AG04450 (cell line): ENCODE measurements at regions not wholly inside any gene's neighbourhood (a gene's known extent, or its start where the extent isn't known, plus 50 kb on each side); places are given as distances from the start of the nearest gene placed in this dataset.

Experiments used
- CTCF ChIA-PET: fragments of 300-600, 350-600 bp; formaldehyde crosslinking; extraction: SDS; loops from one replicate; lab custom pipeline; 2022; ENCODE audit warnings: antibody characterized with exemption, inconsistent platforms; lab: Charles Lee
- POLR2A ChIA-PET: fragments of 350-600 bp; formaldehyde crosslinking; extraction: SDS; loops from one replicate; lab custom pipeline; 2021; ENCODE audit warnings: antibody characterized with exemption, inconsistent platforms; lab: Yijun Ruan, JAX
- DNase-seq: peaks from one replicate; pipeline ENCODE4 v3.0.0-alpha.2; 2011; ENCODE audit warnings: low read depth, low spot score
- H3K27ac ChIP-seq: one replicate; pipeline ENCODE4 v1.5.1; 2012; ENCODE audit warnings: low read depth, low read length, control low read depth
- H3K27me3 ChIP-seq: one replicate; pipeline ENCODE4 v1.6.0; 2012; ENCODE audit warnings: low read length; ENCODE audit not compliant: control insufficient read depth, insufficient read depth
- H3K4me3 ChIP-seq: 2 replicates; pipeline ENCODE4 v1.5.1; 2011; ENCODE audit warnings: mild to moderate bottlenecking, low read depth, low read length, control low read depth
- H3K9me3 ChIP-seq: 2 replicates; pipeline ENCODE4 v1.5.1; 2012; ENCODE audit warnings: low read length; ENCODE audit not compliant: control insufficient read depth, insufficient read depth
- TF ChIP-seq, protein P1 (sequence below): IDR thresholded peaks from 2 replicates; pipeline ENCODE4 v1.5.1; 2011; ENCODE audit warnings: low read depth, low read length, control low read depth, inconsistent platforms

DNA sequence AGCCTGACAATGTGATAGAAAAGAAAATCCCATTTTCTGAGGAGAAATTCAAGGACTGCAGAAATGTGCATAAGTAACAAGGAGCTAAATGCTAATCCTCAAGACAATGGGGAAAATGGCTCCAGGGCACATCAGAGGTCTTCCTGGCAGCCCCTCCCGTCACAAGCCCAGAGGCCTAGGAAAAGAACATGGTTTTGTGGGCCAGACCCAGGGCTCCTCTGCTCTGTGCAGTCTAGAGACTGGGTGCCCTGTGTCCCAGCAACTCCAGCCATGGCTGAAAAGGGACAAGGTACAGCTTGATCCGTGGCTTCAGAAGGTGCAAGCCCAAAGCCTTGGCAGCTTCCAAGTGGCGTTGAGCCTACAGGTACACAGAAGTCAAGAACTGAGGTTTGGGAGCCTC lies 176.8 kb upstream of the SUCLG2 start:
- Histone ChIP-seq H3K27me3 (no peaks in the 10 kb centered on the region), H3K4me3 (no peak overlapping the region), H3K9me3 (no peaks in the 10 kb centered on the region), H3K27ac (no peak overlapping the region)
- DNase-seq, result no peak
- POLR2A ChIA-PET, result no interaction called here
- TF ChIP-seq, protein P1, sequence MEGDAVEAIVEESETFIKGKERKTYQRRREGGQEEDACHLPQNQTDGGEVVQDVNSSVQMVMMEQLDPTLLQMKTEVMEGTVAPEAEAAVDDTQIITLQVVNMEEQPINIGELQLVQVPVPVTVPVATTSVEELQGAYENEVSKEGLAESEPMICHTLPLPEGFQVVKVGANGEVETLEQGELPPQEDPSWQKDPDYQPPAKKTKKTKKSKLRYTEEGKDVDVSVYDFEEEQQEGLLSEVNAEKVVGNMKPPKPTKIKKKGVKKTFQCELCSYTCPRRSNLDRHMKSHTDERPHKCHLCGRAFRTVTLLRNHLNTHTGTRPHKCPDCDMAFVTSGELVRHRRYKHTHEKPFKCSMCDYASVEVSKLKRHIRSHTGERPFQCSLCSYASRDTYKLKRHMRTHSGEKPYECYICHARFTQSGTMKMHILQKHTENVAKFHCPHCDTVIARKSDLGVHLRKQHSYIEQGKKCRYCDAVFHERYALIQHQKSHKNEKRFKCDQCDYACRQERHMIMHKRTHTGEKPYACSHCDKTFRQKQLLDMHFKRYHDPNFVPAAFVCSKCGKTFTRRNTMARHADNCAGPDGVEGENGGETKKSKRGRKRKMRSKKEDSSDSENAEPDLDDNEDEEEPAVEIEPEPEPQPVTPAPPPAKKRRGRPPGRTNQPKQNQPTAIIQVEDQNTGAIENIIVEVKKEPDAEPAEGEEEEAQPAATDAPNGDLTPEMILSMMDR, result no peak
- CTCF ChIA-PET, result interaction anchor here (0.6 kb wide), 1 partner anchor 152 kb away, joined by 5 read pairs; no protein-coding TSS in a partner anchor

DNA sequence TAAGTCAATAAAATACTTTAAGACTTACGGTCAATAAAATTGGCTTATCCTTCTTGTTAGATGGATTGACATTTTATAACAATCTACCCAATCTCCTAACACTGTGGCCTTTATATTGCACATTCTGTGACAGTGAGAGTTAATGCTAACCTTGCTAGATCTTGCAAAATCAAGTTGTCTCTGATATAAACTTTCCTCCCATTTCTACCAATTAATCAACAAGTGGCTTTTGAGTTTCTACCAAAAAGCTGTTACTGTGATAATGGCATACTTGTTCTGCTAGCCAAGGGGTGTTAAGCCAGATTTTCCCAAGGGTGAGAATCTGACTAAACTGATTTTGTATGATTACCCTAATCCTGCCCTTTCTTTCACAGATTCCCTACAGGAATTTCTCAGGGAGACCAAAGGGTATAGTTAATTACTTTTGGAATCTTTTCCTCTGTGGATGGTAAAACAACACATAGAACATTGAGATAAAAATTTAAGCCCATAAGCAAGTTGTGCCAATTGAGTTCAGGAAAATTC lies 174.1 kb upstream of the SUCLG2 start:
- POLR2A ChIA-PET, result no interaction called here
- Histone ChIP-seq H3K9me3 (no peaks in the 10 kb centered on the region), H3K27me3 (no peaks in the 10 kb centered on the region), H3K27ac (no peak overlapping the region), H3K4me3 (no peak overlapping the region)
- no peak for DNase-seq
- TF ChIP-seq, protein P1, result no peak
- CTCF ChIA-PET, result no interaction called here

DNA sequence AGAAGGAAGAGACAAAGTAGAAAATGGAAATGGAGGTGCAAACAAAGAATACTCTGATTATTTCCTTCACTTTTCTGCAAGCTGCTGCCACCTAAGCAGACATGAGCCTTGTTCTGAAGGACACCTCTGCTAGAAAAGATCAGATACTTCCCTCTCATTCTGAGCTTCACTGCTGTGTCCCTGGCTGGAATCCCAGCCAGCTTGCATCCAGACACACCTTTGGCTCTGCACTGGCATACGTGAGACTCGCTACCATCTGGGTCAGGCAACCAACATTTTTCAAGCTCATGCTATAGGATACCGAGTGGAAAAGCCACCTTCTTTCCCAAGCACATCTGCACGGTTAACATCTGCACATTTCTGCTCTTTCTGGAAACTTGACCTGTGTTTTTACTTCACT lies 166.7 kb upstream of the SUCLG2 start:
- H3K27ac ChIP-seq, result no peak overlapping the region
- no peak overlapping the region for H3K4me3 ChIP-seq
- no peaks in the 10 kb centered on the region for H3K27me3 ChIP-seq
- no peaks in the 10 kb centered on the region for H3K9me3 ChIP-seq
- POLR2A ChIA-PET, result no interaction called here
- CTCF ChIA-PET, result interaction anchor here (1.8 kb wide), 1 partner anchor 707 kb away, joined by 5 read pairs; no protein-coding TSS in a partner anchor
- TF ChIP-seq, protein P1, result no peak
- no peak for DNase-seq

DNA sequence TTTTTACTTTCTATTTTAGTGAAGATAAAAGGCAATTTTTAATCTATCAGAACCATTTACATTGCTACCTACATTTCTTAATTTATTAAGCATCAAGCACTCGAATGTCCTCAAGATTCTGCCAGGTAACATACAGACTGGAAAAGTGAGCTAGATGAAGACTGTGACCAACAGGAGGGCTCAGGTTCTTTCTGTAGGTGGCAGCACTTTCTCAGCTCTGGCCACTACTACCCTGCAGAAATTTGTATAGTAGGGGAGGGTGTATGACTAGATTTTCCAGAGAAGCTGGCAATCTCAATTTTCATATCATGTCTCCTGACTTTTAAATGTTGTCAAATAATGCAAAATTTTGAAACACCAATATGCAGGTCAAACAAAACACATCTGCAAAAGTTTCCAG lies 165.0 kb upstream of the SUCLG2 start:
- ChIA-PET POLR2A (no interaction called here), CTCF (interaction anchor here (1.8 kb wide), 1 partner anchor 705 kb away, joined by 5 read pairs; no protein-coding TSS in a partner anchor)
- no peaks in the 10 kb centered on the region for H3K9me3 ChIP-seq
- H3K4me3 ChIP-seq, result no peak overlapping the region
- H3K27me3 ChIP-seq, result no peaks in the 10 kb centered on the region
- TF ChIP-seq, protein P1, result no peak
- no peak for DNase-seq
- no peak overlapping the region for H3K27ac ChIP-seq

DNA sequence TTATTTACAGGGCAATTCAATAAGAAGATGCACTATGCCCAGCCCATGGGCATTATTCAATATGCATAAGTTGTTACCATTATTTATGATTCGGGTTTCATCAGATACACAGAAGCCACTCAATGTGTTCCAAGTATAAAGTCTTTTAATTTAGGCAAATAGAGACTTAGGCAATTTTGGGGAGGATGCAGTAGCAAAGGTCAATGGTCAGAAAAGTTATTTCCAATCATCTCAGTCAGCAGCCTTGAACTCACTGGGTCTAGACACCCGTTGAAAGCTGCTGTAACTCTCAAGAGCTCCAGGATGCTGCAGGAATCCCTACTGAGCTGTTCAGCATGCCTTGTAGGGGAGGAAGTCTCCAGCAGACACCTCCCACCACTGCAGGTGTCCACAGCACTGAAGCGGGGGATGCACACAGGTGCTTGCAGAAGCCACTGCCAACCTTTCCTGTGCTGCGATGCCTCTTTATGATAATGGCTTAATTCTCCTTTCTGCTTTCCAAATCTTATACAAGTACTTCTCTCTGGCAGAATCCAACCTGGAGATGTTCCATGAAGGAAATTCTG lies 155.0 kb upstream of the SUCLG2 start:
- ChIA-PET POLR2A (no interaction called here), CTCF (no interaction called here)
- TF ChIP-seq, protein P1, result no peak
- no peaks in the 10 kb centered on the region for H3K9me3 ChIP-seq
- no peak overlapping the region for H3K27ac ChIP-seq
- no peak for DNase-seq
- H3K27me3 ChIP-seq, result no peaks in the 10 kb centered on the region
- no peak overlapping the region for H3K4me3 ChIP-seq
